HL-60 (cell line): ENCODE measurements at regions not wholly inside any gene's neighbourhood (a gene's known extent, or its start where the extent isn't known, plus 50 kb on each side); places are given as distances from the start of the nearest gene placed in this dataset.

Experiments used
- DNase-seq, 2 experiments: peaks; one replicate each; pipeline ENCODE4 v3.0.0-alpha.2; 2010 to 2020; ENCODE audit warnings: low read depth in 1 of 2, low spot score in 1 of 2
- H3K27ac ChIP-seq: fragments of 250-450 bp; sonication (Bioruptor Pico); replicated peaks from 2 replicates; pipeline ENCODE4 v1.5.1; 2020; ENCODE audit warnings: mild to moderate bottlenecking, moderate library complexity
- H3K27me3 ChIP-seq: fragments of 250-450 bp; sonication (Bioruptor Pico); 2 replicates; pipeline ENCODE4 v1.5.1; 2021; ENCODE audit warnings: mild to moderate bottlenecking, moderate library complexity; ENCODE audit not compliant: insufficient read depth, poor library complexity, severe bottlenecking
- H3K4me3 ChIP-seq: replicated peaks from 2 replicates; pipeline ENCODE4 v1.5.1; 2011; ENCODE audit warnings: mild to moderate bottlenecking, control low read depth, low read length; ENCODE audit not compliant: insufficient read depth
- GABPA ChIP-seq: IDR thresholded peaks from 2 replicates; pipeline ENCODE4 v1.6.1; 2012; ENCODE audit warnings: low read depth
- POLR2AphosphoS5 ChIP-seq: IDR thresholded peaks from 2 replicates; pipeline ENCODE4 v1.6.1; 2012; ENCODE audit warnings: low read depth
- SPI1 ChIP-seq: IDR thresholded peaks from 2 replicates; pipeline ENCODE4 v1.6.1; 2012; ENCODE audit warnings: low read depth, mild to moderate bottlenecking, borderline replicate concordance
- TF ChIP-seq, protein P1 (sequence below): IDR thresholded peaks from 2 replicates; pipeline ENCODE4 v1.6.1; 2012; ENCODE audit warnings: low read depth; ENCODE audit not compliant: insufficient replicate concordance
- TF ChIP-seq, protein P2 (sequence below): IDR thresholded peaks from one replicate; pipeline ENCODE4 v1.5.1; 2011; ENCODE audit warnings: low read length, control low read depth, inconsistent platforms; ENCODE audit not compliant: insufficient read depth

DNA sequence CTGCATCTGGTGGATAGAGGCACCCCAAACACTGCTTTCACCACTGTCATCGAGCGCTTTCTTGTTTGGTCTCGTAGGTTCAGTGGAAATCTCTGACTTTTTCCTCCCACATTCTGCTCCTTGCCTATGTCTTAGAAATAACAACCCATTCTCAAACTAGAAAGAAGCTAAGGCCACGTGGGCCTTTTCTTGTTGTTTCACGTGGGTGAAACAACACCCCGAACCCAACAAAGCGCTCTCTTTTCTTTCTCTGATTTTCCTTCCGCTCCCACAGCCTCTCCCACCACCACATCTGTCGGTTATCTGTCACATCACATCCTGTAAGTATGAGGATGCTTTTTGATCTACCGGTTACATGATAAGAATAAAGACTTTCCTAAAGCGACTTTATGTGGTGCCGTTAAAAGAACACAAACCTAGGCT is 77.1 kb downstream of the LINC01488 start:
- DNase-seq, result no peak
- Histone ChIP-seq H3K27me3 (no peaks in the 10 kb centered on the region), H3K4me3 (no peak overlapping the region), H3K27ac (no peak overlapping the region)
- TF ChIP-seq POLR2AphosphoS5 (no peak), GABPA (no peak), SPI1 (no peak)
- TF ChIP-seq, protein P1, sequence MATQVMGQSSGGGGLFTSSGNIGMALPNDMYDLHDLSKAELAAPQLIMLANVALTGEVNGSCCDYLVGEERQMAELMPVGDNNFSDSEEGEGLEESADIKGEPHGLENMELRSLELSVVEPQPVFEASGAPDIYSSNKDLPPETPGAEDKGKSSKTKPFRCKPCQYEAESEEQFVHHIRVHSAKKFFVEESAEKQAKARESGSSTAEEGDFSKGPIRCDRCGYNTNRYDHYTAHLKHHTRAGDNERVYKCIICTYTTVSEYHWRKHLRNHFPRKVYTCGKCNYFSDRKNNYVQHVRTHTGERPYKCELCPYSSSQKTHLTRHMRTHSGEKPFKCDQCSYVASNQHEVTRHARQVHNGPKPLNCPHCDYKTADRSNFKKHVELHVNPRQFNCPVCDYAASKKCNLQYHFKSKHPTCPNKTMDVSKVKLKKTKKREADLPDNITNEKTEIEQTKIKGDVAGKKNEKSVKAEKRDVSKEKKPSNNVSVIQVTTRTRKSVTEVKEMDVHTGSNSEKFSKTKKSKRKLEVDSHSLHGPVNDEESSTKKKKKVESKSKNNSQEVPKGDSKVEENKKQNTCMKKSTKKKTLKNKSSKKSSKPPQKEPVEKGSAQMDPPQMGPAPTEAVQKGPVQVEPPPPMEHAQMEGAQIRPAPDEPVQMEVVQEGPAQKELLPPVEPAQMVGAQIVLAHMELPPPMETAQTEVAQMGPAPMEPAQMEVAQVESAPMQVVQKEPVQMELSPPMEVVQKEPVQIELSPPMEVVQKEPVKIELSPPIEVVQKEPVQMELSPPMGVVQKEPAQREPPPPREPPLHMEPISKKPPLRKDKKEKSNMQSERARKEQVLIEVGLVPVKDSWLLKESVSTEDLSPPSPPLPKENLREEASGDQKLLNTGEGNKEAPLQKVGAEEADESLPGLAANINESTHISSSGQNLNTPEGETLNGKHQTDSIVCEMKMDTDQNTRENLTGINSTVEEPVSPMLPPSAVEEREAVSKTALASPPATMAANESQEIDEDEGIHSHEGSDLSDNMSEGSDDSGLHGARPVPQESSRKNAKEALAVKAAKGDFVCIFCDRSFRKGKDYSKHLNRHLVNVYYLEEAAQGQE, result no peak
- TF ChIP-seq, protein P2, sequence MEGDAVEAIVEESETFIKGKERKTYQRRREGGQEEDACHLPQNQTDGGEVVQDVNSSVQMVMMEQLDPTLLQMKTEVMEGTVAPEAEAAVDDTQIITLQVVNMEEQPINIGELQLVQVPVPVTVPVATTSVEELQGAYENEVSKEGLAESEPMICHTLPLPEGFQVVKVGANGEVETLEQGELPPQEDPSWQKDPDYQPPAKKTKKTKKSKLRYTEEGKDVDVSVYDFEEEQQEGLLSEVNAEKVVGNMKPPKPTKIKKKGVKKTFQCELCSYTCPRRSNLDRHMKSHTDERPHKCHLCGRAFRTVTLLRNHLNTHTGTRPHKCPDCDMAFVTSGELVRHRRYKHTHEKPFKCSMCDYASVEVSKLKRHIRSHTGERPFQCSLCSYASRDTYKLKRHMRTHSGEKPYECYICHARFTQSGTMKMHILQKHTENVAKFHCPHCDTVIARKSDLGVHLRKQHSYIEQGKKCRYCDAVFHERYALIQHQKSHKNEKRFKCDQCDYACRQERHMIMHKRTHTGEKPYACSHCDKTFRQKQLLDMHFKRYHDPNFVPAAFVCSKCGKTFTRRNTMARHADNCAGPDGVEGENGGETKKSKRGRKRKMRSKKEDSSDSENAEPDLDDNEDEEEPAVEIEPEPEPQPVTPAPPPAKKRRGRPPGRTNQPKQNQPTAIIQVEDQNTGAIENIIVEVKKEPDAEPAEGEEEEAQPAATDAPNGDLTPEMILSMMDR, result no peak

DNA sequence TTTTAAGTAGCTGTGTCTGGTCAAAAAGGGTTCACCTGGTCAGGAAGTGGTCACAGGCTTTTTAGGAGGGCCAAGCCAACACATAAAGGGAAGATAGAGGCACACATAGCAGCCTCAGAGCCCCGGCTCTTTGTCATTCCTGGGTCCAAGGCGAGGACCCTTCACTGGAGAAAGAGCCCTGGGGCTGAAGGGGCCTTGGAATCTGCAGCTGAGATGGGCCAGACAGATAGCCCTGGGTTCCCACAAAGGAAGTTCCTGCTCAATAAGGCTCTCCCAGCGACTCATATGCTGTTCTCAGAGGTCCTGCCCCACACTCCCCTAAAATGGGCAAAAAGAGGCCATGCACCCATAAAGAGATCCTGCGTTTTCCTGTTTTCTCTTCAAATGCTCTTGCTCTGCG is 77.7 kb downstream of the LINC01488 start:
- Histone ChIP-seq H3K4me3 (no peak overlapping the region), H3K27me3 (no peaks in the 10 kb centered on the region), H3K27ac (no peak overlapping the region)
- no peak for DNase-seq
- TF ChIP-seq, protein P2, result no peak
- TF ChIP-seq, protein P1, result no peak
- TF ChIP-seq GABPA (no peak), POLR2AphosphoS5 (no peak), SPI1 (no peak)

DNA sequence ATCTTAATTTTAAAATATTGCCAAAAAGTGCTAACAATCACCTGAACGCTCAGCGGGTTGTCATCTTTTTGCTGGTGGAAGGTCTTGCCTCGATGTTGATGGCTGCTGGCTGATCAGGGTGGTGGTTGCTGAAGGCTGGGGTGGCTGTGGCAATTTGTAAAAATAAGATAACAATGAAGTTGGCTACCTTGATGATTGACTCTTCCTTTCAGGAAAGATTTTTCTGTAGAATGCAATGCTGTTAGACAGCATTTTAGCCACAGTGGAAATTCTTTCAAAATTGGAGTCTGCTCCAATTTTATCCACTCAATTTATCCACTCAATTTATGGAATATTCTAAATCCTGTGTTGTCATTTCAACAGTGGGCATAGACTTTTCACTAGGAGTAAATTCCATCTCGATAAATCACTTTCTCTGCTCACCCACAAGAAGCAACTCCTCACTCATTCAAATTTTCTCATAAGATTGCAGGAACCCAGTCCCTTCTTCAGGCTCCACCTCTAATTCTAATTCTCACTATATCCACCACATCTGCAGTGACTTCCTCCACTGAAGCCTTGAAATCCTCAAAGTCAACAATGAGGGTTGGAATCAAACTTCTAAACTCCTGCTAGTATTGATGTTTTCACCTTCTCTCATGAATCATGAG is 78.8 kb downstream of the LINC01488 start:
- H3K27ac ChIP-seq, result no peak overlapping the region
- TF ChIP-seq, protein P2, result no peak
- no peak for TF ChIP-seq POLR2AphosphoS5
- TF ChIP-seq, protein P1, result no peak
- no peak for TF ChIP-seq SPI1
- TF ChIP-seq GABPA, result no peak
- DNase-seq, result no peak
- no peak overlapping the region for H3K4me3 ChIP-seq
- no peaks in the 10 kb centered on the region for H3K27me3 ChIP-seq
